Hepatic stellate cell (primary cell): ENCODE measurements at regions not wholly inside any gene's neighbourhood (a gene's known extent, or its start where the extent isn't known, plus 50 kb on each side); places are given as distances from the start of the nearest gene placed in this dataset.
A peak's percentile ranks its signal among the peaks of the same experiment; 100 is the strongest.

ENCODE experiments used
- DNase-seq: peaks from one replicate; pipeline ENCODE4 v3.0.0; 2011; ENCODE audit warnings: low spot score

DNA sequence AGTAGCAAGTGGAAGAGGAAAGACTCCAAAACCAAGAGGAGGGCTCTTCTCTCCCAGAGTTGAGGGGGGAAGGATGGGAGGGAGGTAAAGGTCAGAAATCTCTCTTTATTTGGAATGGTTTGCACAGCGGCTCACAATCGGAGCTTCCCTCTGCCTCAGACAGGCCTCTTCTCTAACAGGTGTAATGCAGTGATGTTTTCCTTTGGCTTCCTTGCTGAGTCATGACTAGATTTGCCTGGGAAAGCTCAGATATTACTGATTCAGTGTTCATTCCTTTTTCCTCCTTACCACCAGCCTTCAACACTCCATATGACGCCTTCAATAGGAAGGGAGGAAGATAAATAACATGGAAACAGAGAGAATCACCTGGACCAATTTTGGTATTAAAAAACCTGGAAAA is 136.6 kb downstream of the RNF152 start:
- no peak for DNase-seq

DNA sequence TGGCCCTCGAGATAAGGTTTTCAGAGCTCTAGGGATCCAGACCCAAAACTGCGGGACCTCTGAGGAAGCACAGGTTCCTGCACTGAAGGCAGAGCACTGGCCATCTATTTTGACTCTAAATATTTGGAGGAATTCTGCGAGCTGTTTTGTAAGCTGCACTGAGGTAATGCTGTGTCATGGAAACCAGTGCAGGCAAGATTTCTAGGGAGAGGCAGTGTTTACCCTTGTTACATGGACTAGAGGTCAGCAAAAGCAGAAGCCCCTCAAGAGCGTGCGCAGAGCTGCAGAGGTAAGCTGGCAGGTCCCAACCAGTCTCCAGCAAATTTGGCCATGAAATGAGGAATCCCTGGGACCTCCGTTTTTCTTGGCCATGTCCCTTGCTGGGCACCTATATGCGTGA is 137.3 kb downstream of the RNF152 start:
- no peak for DNase-seq

DNA sequence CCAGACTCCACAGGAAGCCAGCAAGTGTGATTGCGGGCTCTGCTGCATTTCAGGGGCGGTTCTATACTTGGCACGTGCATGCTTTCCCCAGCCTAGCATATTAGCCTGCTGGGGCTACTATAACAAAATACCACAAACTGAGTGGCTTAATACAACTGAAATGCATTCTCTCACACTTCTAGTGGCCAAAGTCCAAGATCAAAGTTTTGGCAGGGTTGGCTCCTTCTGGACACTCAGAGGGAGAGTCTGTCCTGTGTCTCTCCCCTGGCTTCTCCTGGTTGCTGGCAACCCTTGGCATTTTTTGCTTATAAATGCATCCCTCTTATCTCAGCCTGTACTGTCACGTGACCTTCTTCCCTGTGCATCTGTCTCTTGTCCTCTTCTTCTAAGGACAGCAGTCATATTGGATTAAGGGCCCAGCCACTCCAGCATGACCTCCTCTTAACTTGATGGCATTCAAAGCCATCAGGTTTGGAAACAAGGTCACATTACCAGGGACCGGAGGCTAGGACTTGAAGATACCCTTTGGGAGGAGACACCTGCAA is 138.7 kb downstream of the RNF152 start:
- no peak for DNase-seq

DNA sequence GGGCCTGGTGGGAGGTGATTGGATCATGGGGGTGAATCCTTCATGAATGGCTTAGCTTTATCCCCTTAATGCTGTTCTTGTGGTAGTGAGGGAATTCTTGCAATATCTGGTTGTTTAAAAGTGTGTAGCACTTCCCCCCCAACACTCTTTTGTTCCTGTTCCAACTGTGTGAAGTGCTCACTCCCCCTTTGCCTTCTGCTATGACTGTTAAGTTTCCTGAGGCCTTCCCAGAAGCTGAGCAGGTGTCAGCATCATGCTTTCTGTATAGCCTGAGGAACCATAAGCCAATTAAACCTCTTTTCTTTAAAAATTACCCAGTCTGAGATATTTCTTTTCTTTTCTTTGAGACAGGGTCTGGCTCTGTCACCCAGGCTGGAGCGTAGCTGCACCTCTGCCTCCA is 139.4 kb downstream of the RNF152 start:
- no peak for DNase-seq

DNA sequence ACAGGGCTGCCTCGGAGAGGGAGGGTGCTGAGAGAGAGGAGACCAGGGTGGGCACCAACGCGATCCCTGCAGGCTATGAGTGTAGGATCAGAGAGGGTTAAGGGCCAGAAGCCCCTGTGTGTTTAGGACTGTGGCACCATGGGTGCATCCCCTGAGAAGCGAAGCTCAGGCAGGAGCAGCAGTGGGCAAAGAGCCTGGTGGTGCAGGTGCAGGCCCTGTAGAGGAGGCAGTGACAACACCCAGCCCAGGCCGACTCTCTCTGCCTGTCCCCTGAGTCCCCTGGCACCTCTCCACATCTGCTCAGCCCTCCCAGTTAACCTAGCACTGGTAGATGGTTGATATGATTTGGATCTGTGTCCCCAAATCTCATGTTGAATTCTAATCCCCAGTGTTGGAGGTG is 139.8 kb downstream of the RNF152 start:
- DNase-seq: no peak

DNA sequence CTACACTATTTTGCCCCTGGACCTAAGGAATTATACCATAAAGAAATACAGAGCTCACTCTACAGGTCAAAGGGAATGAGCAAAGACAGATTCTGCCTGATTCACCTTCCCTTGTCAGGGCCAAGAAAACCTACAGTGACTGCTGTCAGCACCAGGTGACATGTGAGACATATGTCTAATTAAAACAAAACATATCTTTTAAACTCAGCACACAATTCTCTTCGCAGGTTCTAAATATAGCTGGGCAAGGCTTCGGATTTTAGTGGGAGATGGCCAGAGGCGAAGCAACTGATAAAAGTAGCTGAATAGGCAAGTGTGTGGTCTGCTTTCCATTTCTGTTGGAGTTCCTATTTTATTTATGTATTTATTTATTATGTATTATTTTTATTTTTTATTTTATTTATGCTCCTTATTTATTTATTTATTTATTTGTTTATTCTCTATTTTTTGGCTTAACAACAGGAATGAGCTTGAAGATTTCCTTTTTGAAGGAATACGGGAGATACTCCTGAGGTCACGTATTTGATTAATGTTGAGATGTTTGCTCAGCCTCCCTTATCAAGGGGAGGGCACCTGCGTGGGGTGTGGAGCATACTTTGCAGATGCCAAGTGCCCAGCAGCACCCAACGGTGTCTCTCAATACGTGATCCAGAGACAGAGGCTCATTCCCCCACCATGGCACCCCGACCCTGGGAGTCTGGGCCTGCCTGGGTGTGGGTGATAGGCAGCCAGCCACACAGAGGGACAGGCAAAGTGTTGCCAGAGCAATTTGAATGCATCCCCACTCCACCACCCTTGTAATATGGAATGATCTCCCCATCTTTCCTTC is 141.8 kb downstream of the RNF152 start:
- no peak for DNase-seq

DNA sequence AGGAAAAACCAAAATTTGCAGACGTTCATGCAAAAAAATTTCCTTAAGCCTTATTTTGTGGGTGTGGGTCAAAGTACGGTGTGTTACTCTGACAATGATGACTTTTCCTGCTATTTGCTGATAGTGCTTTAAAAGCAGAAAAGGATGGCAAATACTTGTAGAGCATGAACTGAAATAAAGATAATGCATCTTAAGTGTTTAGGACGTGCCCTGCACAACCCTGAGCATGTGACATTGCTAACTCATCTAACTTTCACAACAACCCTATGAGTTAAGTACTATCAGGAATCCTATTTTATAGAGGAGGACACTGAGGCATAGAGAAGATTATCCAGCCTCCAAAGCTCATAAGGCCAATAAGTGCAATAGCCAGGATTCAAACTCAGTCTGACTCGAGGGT is 143.3 kb downstream of the RNF152 start:
- DNase-seq: no peak

DNA sequence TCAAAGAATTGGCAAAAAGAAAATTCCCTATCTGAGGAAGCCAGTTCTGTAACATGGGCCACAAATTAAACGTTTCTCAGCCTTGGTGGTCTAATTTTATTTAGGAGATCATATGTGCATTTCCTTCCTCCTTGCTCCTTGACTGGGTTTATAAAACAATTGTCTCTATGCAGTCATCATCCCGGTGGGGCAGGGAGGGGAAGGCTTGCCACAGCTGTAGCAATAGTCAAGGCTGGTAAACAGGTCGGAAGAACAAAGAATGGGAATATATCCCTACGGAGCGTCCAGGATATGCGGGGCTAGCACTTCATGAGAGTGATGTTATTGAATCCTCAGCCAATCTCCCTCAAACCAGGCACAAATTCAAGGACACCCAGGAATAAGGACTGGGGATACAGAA is 143.8 kb downstream of the RNF152 start:
- DNase-seq: no peak

DNA sequence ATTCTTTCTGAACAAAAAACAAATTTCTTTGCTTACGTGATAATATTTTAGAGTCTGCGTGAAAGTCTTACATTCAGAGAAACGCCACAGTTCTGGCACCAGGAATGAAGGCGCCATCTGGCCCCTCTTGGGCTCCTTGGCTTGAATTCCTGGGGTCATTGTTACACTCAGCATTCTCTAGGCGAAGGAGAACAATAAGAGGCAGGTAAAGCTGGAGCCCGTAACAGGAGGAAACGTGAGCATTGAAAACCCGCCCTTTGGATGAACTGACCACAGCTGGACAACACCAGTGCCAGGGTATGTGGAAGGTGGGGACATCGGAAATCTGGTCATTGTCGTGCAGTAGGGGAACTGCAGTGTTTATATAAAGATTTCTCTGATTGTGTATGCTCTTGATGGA is 144.8 kb downstream of the RNF152 start:
- DNase-seq: no peak

DNA sequence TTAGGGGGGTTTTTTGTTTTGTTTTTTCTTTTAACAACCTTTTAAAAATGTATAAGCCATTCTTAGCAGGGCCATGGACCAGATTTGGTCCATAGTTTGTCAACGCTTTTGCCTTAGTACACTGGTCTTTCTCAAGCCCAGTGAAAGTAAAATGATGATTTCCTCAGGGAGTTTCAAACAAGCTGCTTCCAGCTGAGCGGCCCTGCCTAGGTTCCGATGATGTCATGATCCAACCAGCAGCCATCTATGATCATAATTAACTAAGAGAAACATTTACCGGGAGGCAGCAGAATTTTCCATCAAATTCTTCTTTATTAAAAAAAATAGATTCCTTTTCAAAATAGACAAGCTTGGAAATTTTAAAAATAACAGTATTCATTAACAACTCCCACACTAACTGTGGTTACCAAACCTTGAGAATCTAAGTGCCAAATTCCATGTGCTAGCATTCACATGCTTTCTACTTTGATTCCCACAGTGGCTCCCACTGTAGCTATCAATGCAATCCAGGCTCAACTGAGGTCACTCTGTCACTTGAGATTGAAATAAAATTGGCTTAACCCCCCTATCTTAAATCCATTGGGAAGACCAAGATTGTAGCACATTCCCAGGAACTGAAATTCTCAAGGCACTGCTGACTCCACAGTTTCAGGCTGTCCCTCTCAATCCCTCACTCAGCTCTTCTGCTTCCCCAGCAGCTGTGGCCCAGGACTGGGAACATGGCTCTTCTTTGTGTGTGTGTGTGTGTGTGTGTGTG is 148.9 kb downstream of the RNF152 start:
- DNase-seq: peak; percentile 36

DNA sequence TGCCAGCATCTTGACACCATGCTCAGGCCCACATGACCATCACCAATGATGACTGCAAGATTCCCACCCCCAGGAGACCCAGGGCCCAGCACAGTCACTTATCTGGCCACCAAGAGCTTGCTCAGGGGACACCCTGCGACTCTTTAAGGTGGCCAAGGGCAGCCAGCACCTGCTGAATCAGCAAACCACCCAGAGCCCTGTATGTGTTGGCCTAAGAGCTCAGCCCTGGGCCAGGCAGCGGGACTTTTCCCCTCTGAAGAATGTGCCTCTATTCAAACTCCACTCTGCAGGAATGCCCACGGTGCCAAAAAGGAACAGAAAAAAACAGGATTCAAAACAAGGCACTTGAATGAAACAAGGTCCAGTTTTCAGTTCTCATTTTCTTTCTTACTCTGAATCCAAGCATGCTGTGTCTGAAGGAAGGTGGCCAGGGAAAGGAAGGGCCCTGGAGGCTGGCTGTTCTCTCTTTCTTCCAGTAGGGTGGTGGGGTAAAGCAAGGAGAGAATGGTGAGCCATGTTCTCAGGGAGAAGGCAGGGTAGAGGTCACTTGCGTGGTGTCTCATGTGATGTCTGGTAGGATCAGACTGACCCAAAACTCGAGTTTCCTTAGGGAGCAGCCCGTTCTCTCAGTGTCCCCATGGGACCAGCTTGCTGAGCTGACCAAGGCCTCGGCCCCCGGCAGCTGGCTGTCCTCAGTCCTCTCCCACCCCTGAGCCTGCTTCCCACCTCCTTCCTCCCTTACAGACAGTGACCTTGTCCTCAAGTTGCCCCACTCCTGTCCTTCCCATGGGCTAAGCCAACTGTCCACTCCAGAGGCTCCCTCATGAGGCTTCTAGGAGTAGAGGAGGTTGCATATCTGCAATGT is 150.0 kb downstream of the RNF152 start:
- DNase-seq: no peak

DNA sequence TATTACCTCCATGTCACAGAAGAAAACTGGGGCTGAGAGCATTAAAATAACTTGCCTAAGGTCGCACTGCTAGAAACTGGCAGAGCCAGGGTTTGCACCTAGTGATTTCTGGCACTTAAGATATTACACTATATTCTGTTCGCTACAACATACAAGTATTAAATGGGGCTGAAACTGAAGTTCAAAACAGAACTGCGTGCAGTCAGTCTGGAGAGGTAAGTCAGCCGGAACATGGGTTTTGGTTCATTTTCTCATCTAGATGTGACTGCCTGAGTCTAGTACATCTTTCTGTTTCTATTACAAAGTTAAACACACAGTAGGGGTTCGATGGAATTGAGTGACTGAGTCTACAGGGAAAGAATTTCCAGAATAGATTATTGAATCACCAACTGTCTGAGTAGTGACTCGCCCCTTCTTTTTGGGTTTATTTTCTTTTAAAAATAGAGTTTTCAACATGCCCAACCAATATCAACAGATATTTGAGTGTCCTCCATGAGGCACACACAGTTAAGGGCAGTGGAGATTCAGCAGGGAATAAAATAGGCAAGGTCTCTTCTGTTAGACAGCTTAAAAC is 150.8 kb downstream of the RNF152 start:
- DNase-seq: no peak

DNA sequence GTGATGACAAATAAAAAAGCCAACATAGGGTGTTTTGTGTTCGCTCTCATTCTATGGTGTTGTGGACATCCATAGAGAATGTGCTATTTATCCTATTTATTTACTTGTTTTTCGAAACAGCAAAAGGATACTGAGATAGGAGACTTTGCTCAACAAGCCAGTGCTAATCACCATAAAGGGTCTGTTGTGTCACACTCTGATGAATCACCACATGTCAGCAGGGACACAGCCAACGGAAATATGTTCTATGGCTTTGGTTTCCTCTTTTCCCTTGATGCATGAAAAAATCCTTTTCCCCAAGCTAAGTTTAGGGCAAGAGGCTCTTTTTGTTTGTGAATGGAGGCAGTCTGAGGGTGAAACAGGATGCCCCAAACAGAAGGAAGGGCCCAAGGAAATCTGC is 154.3 kb downstream of the RNF152 start:
- DNase-seq: peak; percentile 51

DNA sequence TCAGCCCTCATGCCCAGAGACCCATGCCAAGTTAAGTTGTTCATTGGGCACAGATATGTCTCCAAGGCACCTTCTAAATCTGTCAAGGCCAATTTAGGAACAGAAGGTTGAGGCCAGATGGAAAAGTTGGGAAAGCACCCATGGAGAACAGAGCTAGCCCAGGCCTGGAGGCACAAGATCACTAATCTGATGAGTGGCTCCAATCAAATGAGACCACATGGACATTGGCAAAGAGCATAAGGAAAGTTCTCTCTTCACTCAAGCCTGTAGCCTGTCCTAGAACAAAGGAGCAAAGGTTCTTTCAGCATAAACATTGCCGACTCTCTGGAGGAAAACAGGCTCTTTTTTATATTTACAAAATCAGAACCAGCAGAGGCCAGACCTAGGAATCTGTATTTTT is 154.8 kb downstream of the RNF152 start:
- no peak for DNase-seq

DNA sequence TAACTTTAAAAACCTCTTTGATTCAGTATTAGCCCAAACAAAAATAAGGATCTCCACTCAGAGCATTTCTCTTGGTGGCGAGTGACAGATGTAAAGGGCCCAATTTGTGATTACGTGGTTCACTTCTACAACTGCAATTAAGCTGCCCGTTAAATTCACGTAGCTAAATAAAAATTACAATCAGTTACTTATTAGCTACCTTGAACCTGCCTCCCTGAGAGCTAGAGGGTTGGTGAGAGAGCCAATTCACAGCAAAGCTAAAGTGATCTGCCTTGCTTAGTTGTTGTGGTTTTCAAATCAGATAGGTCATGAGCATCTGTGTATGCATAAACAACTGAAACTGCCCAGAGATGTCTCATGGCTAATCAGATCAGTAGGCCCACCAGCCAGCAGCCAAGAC is 156.7 kb downstream of the RNF152 start:
- DNase-seq: no peak

DNA sequence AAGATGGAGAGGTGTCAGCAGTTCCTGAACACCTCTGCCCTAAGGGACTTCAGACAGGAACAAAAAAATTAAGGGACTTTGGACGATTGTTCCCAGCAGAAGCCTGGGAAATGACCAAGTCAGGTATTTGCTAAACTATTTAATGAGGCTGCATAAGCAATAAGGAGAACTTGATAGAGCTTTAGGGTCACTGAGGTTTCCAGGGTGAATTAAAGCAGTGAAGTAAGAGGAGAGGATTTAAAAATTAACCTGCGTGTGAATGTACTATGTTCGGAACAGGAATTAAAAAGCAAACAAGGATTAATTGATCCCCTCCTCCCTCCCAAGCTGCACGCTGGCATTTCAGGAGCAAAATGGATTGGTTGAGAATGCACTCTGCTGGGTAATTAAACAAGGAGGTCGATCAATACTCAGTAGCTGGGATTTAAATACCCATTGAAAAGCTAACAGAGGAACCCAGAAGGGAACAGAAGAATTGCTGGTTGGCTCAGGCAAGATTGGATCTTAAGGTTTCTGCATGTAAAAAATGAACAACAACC is 157.2 kb downstream of the RNF152 start:
- no peak for DNase-seq

DNA sequence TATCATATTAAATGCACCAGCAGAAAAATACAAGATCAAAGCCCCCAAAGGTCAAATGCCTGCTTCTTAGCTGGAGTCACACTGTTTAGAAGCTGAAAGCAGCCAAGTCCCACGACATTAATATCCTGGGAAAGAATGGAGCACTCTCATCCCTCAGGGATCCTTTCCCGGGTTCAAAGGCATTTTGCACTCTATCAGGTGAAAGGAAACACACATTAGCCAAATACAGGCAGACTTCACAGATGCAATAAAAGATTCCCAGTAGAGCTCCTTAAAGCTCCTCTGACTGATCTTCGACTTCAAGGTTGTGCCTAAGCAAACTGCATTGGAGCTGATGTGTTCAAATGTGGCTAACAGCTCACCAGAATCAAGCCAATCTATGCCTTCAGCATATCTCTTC is 158.4 kb downstream of the RNF152 start:
- no peak for DNase-seq

DNA sequence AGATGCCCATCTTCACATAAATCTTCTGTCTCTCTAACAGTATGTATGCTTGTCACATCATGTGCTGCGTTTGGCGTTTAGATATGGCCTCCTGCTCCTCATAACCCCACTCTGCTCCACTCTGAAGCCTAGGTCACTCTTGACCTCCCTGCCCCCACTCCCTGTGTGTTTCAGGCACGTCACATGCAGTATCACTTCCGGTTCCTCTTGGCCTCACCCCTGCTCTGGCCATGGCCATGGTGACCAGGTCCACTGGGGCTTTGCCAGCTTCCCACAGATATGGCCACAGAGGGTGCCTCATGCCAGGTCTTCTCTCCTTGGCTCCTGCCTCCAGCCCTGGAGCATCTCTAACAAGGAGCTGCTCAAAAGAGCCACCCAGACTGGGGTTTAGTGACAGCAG is 160.0 kb downstream of the RNF152 start:
- no peak for DNase-seq

DNA sequence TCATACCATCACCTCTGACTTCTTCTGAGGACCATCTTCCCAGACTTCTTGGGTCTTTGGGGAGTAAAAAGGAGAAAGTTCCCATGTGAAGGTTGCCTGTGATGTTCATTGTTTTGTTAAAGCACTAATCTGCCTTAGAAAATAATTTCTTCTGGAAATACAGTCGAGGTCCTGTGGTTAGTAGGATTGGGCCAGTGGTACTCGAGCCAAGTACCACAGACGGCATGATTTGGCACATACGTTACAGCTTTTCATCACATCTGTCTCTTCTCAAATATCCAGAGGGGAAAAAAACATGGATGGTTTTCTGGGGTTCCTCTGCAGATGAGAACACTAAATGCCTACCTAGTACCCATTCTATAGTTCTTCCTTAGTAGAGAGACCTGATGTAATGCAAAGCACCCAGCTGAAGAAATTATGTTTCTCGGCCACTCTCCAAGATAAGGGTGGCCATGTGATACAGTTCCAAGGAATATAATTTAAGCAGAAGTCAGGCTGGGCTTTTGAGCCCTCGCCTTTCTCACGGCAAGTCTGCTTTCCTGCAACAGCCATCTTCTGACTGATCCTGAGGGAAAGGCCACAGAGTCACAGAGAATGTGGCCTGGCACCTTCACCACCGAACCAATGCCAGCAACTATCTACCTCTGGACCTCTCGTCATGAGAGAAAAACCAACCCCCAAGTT is 161.0 kb downstream of the RNF152 start:
- DNase-seq: no peak

DNA sequence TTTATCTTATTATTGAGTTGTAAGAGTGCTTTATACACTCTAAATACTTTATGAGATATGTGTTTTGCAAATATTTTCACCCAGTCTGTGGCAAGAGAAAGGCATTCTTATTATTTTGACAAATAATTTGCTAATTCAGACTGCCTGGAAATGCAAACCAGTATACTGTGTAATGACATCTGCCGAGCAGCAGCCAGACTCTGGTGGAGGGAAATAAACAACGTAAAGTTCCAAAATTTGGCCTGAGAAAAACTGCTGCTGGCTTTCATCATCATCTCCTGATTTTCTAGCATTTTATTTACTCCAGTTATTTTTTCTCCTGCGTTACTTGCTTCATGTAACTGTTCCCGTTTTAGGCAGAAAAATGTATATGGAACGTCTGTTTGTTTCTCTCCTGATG is 161.6 kb downstream of the RNF152 start:
- no peak for DNase-seq

DNA sequence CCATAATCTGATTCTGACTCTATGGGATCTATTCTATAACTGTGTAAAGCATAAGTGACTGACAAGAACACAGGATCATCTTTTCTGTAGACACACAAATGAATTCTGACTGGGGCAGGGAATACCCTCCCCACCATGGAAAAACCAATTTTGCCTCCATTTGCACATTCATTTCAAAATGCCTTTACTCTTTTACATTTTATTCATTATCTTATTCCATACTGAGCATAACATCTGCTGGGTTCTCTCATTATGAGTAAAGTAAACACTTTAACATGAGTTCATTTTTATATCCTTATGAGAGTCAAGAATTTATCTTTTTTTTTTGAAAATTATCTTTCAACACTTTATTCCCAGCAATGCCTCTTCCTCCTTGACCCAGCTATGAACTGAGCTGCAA is 163.5 kb downstream of the RNF152 start:
- DNase-seq: no peak
